DMS 273 (cell line): ENCODE measurements at regions not wholly inside any gene's neighbourhood (a gene's known extent, or its start where the extent isn't known, plus 50 kb on each side); places are given as distances from the start of the nearest gene placed in this dataset.

Experiments
- DNase-seq: peaks from one replicate; lab custom pipeline; 2025; ENCODE audit not compliant: unreplicated experiment; lab: John Stamatoyannopoulos, UW

DNA sequence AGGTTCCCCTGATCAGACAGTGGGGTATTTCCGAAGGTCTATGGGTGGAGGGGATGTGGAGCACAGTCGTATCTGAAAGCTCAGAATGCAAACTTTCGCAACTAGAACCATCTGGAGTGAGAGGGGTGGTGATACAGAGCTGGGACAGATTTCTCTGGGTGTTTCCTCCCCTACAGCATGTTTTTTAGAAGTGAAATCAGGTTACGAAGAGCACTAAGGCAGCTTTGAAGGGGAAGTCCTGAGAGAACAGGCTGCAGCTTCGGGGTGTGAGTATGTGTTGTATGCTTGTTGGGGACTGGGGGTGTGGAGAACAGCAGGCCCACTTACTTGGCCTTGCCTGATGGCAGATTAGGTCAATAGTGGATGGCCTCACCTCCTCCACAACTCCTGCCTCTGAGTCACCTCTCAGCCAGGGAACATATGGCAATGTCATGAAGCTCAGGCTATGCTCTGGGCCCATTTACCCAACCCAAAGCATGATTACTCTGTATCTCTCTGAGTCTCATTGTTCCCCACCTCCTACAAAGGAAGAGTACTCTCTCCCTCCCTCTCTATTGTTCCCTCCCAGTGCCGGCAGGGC lies 107.2 kb upstream of the RASGRP1 start:
- peak; percentile 46 for DNase-seq

- DNase-seq = no peak
Measured at GRCh38 chr15:38672273-38672672, 107.7 kb upstream of the RASGRP1 start.

GRCh38 chr15:38672814-38673670 lies 108.4 kb upstream of the RASGRP1 start:
- DNase-seq = no peak

DNA sequence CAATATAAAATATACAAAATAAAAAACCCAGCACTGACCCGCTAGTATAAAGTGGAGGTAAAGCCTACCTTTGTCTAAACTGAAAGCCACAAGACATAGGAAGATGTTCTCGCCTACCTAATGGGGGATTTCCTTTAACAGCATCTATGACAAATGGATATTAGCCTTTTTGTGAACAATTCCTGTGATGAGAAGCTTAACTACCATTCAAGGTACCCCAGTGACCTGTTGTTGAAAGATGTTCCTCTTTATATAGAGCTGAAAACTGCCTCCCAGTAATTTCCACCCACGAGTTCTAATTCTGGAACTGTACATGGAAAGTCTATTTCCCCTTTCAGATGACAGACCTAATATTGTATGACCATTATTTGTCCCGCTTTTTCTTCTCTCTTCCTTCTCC lies 109.8 kb upstream of the RASGRP1 start:
- DNase-seq = no peak

GRCh38 chr15:38678281-38678680 lies 113.7 kb upstream of the RASGRP1 start:
- DNase-seq = no peak

- no peak for DNase-seq
Measured at GRCh38 chr15:38680775-38681174, 116.2 kb upstream of the RASGRP1 start.

- no peak for DNase-seq
Measured at GRCh38 chr15:38682363-38682762, 117.7 kb upstream of the RASGRP1 start.

DNA sequence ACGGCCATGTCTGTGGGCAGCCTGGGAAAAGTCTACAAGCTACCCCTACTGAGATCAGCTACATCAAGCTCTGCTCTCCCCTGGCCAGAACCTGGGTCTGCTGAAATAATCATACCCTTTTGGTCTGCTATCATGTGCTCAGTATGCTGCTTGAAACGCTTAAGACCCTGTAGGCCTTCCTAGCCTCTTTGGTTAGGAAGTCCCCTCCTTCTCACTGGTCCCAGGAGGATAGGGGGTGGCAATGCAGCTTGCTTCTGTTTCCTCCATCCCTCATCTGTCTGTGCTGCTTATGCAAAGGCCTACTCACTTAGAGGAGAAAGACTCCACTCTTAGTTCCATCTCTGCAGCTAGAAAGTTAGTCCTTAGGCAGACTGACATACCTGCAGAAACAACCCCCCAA lies 118.2 kb upstream of the RASGRP1 start:
- DNase-seq = no peak

DNA sequence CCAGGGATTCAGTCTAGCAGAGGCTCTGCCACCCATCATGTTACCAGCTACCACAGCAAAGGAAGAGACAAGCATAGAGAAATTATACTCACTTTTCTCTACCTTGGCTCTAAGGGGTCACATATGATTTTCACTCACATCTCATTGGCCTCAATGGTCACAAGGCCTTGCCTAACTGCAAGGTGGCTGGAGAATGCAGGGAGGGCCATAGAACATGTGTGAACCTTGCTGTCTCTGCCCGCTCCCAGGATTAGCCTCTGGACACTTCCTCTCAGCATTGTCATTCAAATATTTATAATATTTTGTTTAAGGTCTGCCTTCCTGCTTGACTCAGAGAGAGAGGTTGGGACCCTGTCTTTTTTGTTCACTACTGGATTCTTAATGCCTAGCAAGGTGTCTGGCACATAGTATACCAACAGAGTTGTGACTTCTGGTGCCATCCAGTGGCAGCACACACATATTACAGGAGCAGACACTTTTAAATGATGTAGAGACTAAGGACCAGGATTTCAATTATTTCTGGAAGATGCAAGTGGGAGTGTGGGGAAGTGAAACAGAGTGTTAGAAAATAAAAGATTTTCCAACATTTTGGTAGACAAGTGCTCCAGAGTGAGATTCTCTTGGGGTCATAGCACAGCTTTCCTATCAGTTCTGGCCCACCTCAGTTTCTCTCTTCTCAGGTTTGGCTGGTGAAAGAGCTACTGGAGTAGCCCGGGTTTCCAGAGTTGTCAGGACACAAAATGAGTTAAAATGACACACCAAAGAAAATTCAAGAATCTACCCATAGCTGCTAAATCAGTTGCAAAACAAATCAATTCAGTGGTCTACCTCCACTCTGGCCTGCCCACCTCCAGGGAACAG lies 119.0 kb upstream of the RASGRP1 start:
- peak; percentile 65 for DNase-seq

- no peak for DNase-seq
Measured at GRCh38 chr15:38684440-38685010, 119.9 kb upstream of the RASGRP1 start.

DNA sequence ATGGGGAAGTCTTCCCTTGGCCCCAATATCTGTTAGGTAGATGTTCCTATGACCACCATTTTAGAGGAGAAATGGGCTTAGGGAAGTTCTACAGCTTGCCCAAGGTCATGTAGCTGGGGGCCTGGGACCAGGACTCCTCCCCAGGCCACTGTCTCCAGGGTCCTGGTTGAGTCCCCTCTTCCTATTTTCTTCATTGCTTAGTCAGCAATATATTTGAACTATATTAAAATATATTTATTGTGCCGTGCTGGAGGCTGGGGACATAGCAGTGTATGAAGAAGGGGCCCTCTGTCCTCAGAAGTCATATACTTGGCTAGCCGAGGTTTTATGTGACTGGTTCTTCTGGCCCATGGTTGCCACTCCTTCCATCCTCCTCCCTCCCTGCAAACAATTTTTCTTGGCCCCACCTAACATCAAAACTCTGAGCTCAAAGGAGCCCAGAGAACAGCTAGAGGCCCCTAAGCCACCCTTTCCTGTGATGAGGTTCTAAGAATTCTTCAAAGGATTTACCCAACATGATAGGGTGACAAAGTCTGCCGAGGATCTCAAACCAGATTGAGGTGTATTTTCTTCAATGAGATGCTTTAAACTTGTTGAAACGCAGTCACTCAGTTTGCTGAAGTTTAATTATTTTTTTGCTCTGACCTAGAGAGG lies 121.2 kb upstream of the RASGRP1 start:
- no peak for DNase-seq

DNA sequence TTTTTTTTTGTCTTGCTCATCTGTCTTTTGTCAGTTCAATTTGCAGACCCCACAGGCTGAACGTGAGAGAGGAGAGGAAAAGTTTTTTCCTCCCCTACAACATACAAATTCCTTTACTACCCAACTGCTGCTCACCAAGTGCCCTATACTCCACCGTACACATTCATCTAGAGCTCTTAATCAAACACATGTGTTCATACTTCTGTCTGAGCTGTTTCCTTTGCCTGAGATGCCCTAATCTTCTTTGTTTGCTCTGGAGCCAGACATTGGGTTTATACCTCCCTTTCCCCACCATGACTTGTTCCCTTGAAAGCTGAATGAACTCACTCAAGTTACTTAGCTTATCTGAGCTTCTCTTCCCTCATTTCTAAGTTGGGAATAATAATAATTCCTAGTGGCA lies 122.7 kb upstream of the RASGRP1 start:
- no peak for DNase-seq

DNA sequence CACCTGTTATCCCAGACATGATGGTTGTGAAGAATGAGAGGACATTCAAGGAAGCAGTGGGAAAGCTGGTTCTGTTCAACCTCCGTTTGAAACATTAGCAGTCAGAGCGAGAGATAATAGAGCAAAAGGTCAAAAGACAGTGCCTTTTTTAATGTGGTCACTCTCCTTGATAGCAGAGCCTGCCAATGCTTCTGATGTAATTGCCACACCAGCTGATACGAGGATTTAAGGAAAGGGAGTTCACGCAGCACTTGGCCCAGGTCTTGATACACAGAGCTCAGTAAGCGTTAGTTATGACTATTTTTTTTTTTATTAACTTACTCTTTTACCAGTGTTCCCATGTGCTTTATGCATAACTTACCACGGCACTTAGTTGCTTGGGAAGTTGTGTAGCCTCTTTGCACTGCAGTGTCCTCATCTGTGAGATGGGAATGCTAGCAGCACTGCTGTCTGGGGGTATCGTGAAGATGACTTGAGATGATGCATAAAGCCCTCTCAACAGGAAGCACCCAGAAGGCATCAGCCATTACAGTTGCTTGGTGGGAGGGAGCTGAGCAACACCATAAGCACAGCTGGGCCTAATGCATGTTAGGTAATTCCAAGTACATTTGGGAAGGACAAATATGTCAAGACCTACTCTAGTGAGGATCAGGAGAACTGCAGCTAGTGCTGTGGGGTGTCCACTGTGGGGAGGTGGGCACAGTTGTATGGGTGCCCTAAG lies 123.3 kb upstream of the RASGRP1 start:
- no peak for DNase-seq

GRCh38 chr15:38688761-38689160 lies 124.1 kb upstream of the RASGRP1 start:
- no peak for DNase-seq

- DNase-seq = no peak
Measured at GRCh38 chr15:38689522-38689921, 124.9 kb upstream of the RASGRP1 start.

DNA sequence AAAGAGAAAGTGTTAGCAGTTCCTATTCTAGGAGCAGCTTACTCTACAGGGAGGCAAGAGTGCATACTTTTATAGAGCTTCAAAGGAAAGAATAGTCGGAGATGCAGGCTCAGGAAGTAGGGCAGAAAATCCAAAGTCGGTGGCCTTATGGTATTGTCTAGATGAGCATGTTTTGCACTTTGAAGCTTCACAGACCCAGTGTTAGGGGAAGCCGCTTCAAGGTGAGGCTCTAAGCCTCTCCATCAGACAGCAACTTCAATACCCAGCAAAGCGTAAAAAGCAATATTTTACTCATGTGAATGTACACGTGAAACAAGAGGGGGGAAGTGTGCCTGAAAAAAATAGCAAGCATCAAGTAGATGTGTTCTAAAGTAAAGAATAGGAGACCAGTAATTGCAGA lies 125.6 kb upstream of the RASGRP1 start:
- DNase-seq = no peak

DNA sequence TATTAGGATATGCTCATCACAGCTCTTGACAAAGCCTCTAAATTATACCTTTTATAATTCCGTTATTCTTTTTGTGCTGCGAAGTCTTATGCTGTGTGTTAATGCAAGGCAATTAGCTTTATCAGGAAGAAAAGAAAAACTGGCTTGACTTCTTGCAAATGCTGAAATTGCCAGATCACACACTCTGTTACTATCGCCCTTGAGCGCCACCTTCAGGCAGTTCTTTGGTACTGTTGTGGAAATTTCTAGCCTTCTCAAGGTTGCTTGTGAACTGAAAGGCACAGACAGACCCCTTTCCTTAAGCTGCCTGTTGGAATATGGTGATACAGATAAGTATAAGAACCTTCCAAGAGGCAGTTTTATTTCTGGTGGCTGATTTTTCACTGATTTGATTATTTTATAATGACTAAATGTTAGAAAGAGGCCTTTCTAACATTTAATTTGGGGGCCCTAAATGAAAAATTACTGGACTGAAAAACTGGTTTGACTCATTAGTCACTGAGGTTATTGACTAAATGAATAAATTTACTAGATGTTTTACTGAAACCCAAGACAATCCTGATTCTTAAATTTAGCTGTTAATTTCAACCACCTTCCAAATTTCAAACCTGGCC lies 126.2 kb upstream of the RASGRP1 start:
- DNase-seq = peak; percentile 79

GRCh38 chr15:38691377-38691776 lies 126.8 kb upstream of the RASGRP1 start:
- no peak for DNase-seq

DNA sequence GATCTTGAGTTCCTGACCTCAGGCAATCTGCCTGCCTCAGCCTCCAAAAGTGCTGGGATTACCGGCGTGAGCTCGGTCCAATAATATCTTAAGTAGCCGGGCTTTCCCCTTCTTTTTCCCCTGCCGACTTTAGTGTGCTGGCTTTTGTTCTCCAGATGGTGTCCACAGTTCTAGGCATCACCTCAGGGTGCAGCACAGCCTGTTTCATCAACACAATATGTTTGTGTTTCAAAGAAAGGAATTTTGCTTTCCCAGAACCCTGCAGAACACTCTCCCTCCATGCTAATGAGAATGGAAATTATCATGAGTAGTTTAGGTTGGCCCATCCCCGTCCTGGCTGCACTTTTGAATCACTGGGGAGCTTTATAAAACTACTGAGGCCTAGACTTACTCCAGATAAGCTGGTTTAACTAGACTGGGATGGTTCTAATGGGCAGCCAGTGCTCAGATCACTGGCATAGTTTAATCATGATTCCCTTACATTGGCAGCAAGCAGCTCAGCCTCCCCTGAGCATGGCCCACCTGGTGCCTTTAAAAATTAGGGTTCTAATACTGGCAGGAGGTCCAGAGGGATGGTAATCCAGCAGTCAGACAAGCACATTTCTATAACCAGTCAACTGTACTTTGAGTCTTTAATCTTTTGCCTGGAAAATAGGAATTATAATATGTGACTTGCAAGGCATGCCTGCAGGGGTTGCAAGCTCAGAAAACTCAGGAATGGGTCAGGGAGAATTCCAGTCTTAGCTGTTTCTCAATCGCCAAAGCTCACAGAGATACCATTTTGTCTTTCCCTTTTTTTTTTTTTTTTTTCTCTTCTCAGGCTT lies 127.6 kb upstream of the RASGRP1 start:
- no peak for DNase-seq
